GM18907 (cell line): ENCODE measurements at regions not wholly inside any gene's neighbourhood (a gene's known extent, or its start where the extent isn't known, plus 50 kb on each side); places are given as distances from the start of the nearest gene placed in this dataset.
"Not testable (repeated sequence)": the region's sequence is repeated elsewhere in the genome, so short reads cannot be mapped to it uniquely, and the experiment has no call there.

Experiments
- ATAC-seq: cut with Tn5 transposase; IDR thresholded peaks from one replicate; pipeline ENCODE4 v1.9.1; 2021; ENCODE audit warnings: mild to moderate bottlenecking, moderate library complexity; ENCODE audit not compliant: unreplicated experiment

GRCh38 chr6:153301602-153302001 lies 170.5 kb upstream of the RGS17 start:
- peak; percentile 70 for ATAC-seq

GRCh38 chr6:153282456-153282855 lies 151.4 kb upstream of the RGS17 start:
- ATAC-seq: not testable (repeated sequence)

- no peak for ATAC-seq
Observed at GRCh38 chr6:153275997-153276396, 144.9 kb upstream of the RGS17 start.

DNA sequence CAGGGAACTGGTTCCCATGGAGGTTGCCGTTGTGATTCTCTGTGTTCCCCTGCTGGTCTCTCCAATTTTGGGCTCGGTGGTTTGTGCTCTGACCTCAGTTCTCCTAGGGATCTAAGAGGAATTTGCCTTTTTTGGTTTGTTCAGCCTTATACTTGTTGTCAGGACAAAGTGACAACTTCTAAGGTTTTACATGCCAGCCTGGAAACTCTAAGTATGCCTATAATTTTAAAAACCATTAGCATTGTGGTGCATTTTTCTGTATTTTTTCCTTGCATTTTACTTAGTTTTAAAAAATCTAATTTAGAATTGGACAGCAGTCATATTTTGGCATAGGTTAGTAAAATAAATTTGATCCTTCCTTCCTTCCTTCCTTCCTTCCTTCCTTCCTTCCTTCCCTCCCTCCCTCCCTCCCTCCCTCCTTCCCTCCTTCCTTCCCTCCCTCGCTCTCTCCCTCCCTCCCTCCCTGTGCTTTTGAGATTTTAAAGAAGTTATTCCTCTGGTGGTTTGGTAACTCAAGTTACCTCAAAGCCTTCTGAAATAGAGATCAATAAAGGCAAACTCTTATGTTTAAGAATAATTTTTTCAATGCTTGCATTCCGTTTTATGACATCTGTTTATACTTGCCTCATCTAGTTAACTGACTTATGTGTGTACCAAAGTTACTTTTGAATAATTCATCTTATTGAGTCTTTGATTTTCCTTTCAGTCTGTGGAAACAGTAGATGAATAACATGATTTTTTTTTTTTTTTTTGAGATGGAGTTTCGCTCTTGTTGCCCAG lies 141.3 kb upstream of the RGS17 start:
- no peak for ATAC-seq

DNA sequence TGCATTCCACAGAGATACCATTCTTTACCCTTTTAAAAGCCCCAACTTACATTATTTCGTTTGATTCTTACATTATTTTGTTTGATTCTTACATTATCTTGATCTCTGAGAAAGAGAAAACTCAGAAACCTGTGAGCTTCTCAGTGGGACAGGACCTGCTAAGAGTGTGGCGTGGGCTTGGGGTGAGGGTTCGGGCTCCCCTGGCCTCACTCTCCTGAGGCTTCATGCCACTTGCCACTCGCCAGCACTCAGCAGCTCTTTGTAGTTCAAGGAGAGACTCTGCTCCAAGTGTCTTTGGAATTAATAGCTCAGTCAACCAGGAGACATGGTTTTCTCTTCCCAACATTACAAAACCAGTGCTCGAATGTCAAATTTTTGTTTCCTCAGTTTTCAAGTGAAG lies 132.4 kb upstream of the RGS17 start:
- no peak for ATAC-seq

- ATAC-seq: no peak
Observed at GRCh38 chr6:153251326-153251725, 120.2 kb upstream of the RGS17 start.

DNA sequence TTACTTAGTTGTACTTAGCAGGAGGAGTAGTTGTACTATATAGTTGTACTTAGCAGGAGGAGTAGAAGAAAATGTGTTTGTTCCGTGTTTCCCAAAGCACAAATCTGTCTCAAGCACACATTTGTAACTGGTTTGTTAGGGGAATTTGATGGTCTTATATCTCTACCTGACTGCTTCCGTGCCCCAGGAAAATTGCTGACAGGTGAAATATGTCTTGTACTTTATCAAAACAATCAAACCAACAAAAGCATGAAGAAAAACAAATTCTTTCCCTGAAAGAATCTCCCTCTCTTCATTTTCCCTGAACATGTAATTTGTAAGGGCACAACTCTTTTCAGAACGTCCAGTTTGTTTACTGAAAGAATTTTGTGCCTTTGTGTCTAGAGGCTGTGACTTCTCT lies 106.6 kb upstream of the RGS17 start:
- no peak for ATAC-seq

- no peak for ATAC-seq
Observed at GRCh38 chr6:153231048-153231646, 100.1 kb upstream of the RGS17 start.

- no peak for ATAC-seq
Observed at GRCh38 chr6:153218184-153218792, 87.2 kb upstream of the RGS17 start.

DNA sequence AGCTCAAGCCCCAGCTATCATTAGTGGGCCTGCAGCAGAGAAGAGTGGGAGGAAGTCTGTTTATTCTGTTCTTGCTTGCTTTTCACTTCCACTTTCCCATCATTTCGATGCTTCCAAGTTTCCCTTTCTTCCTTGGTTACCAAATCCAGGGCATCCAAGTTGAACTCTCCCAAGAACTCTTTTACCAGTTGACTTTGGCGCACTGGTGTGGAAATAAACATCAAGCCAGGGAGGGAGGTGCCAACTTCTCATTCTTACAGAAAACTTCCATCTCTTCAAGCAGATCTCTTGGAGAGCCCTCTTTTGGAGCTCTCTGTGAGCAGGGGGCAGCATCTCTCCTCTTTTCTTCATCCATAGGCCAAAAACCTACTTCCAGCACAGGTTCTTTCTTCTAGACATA lies 85.7 kb upstream of the RGS17 start:
- ATAC-seq: no peak

- ATAC-seq: no peak
Observed at GRCh38 chr6:153215242-153215641, 84.2 kb upstream of the RGS17 start.

DNA sequence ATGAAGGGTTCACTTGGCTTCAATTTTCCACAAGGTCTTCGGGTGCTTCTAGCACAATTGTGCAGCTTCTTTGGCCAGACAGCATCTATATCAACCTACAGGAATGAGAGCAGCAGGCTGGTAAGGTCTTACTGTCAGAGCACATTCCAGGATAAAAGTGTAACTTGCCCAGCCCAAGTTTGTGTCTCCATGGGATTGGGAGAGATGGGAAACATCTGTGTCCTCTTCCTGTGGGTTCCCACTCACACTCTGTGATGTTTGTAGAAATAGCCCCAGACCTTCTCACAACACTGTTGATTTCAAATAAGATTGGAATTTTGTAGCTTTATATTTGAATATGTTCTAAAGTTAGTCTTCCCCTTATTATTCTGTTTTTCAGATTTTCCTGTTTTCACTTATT lies 83.4 kb upstream of the RGS17 start:
- no peak for ATAC-seq

- peak; percentile 95 for ATAC-seq
Observed at GRCh38 chr6:153210083-153210482, 79.0 kb upstream of the RGS17 start.

GRCh38 chr6:153208706-153209105 lies 77.6 kb upstream of the RGS17 start:
- ATAC-seq: no peak

GRCh38 chr6:153207617-153208016 lies 76.5 kb upstream of the RGS17 start:
- ATAC-seq: no peak

- ATAC-seq: no peak
Observed at GRCh38 chr6:153207006-153207405, 75.9 kb upstream of the RGS17 start.

DNA sequence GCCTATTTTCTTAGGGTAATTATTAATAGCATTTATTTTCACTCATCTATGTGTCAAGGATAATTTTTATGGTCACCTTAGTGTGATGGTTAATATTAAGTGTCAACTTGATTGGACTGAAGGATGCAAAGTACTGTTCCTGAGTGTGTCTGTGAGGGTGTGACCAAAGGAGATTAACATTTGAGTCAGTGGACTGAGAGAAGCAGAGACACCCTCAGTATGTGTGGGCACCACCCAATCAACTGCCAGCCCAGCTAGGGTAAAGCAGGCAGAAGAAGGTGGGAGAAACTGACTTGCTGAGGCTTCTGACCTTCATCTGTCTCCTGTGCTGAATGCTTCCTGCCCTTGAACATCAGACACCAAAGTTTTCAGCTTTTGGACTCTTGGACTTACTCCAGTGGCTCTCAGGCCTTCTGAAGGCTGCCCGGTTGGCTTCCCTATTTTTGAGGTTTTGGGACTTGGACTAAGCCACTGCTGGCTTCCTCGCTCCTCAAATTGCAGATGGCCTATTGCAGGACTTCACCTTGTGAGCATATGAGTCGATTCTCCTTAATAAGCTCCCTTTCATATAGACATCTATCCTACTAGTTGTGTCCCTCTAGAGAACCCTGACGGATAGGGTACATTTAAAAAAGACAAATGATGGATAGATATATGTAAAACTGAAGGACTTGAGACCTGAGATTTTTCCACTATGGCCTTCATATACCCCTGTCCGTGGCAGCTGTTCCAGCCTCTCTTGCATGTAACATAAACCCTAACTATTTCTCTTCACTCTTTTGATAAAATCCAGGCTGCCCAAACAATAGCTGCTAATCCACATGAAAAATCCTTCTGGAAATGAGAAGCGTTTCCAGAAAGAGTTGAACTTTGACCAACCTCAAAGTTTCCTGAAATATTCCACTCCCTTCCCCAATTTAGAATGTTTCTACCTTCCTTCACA lies 62.1 kb upstream of the RGS17 start:
- ATAC-seq: no peak

DNA sequence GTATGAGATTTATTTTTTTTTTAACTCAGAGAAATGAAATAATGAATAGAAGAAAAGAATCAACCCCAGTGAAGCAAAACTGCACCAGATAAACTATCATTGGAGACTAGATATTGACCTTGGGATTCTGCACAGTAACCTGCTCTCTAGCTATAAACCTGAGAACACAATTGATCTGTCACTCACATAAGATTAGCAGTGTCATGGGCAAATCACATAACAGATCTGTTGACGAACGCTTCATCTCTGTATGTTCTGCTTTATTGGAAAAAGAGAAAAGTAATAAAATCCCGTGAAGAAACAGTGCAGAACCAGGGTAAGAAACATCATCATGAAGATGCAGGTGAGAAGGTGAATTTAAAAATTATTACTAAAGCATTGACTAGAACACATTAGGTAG lies 52.8 kb upstream of the RGS17 start:
- ATAC-seq: no peak
